Upper lobe of left lung (tissue), 6 donors: ENCODE measurements at regions not wholly inside any gene's neighbourhood (a gene's known extent, or its start where the extent isn't known, plus 50 kb on each side); places are given as distances from the start of the nearest gene placed in this dataset.
A peak's percentile ranks its signal among the peaks of the same experiment; 100 is the strongest.

ENCODE experiments used
- ATAC-seq, 2 donors: fragments of 200-7000 bp; cut with Tn5 transposase; one replicate each; pipeline ENCODE4 v1.9.1; 2022; ENCODE audit warnings: mild to moderate bottlenecking in 2 of 2, moderate library complexity in 2 of 2; ENCODE audit not compliant: low FRiP score in 2 of 2
- DNase-seq, 2 donors: peaks; one replicate each; pipeline ENCODE4 v3.0.0-alpha.2; 2019 to 2020
- H3K27ac ChIP-seq, 4 donors: fragments of 200-600 bp; sonication (generic); one replicate each; pipeline ENCODE4 v1.5.1; 2016 to 2019
- H3K27me3 ChIP-seq, 4 donors: fragments of 200-600 bp; sonication (generic); one replicate each; pipeline ENCODE4 v1.5.1; 2017 to 2019
- H3K36me3 ChIP-seq, 4 donors: fragments of 200-600 bp; sonication (generic); one replicate each; pipeline ENCODE4 v1.5.1; 2016 to 2019
- H3K4me1 ChIP-seq, 4 donors: fragments of 200-600 bp; sonication (generic); one replicate each; pipeline ENCODE4 v1.5.1; 2018 to 2019
- H3K4me3 ChIP-seq, 4 donors: fragments of 200-600 bp; sonication (generic); one replicate each; pipeline ENCODE4 v1.5.1; 2017 to 2019; ENCODE audit warnings: mild to moderate bottlenecking in 2 of 4, moderate library complexity in 1 of 4
- H3K9me3 ChIP-seq, 4 donors: fragments of 200-600 bp; sonication (generic); one replicate each; pipeline ENCODE4 v1.5.1; 2018 to 2019
- EP300 ChIP-seq, 4 donors: sonication (generic); formaldehyde crosslinking; IDR thresholded peaks; one replicate each; pipeline ENCODE4 v1.5.1; 2017; ENCODE audit warnings: antibody characterized with exemption in 4 of 4, control low read depth in 2 of 4
- POLR2A ChIP-seq, 4 donors: fragments of 450-650 bp; IDR thresholded peaks; one replicate each; pipeline ENCODE4 v1.5.1; 2016 to 2017; ENCODE audit warnings: antibody characterized with exemption in 4 of 4, mild to moderate bottlenecking in 2 of 4
- POLR2AphosphoS5 ChIP-seq, 2 donors: sonication (generic); formaldehyde crosslinking; IDR thresholded peaks; one replicate each; pipeline ENCODE4 v1.5.1; 2017; ENCODE audit warnings: antibody characterized with exemption in 2 of 2
- WGBS, 2 donors: methylation state at CpG; one replicate each; pipeline ENCODE4 v1.1.5; 2017 to 2018; 5-methylcytosine and 5-hydroxymethylcytosine counted together
- TF ChIP-seq, protein P1 (sequence below), 6 experiments: fragments of 450-650 bp in 4 of 6; fragments of 200-600 bp in 2 of 6; sonication (generic) in 2 of 6; IDR thresholded peaks; one replicate each; pipeline ENCODE4 v1.5.1; 2016 to 2019; ENCODE audit warnings: antibody characterized with exemption in 6 of 6
- donor health status: DM: no; HTN: no; CAD: no; lungs with moderate emphysema.
- donor health status: DM: no; HTN: yes; CAD: no; lungs with severe emphysema.

DNA sequence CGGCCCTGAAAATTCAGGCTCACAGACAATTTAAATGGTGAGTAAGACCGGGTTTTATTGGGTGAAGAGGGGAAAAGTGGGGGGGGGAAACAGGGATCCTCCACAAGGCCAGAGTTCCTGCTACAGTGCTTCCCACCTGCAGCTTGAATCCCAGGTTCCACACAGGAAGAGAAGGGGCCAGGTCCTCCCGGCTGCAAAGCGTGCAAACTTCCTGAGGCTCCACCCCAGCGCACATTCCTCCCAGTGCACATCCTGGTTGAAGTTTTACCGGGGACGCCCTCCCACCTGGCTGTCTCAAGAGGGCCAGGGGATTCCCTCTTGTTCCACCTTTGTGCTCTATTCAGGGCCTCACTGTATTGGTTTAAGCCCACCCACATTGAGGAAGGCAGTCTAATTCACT lies 347.7 kb upstream of the REG3G start:
- H3K27ac ChIP-seq = no peak overlapping the region
- H3K36me3 ChIP-seq = no peaks in the 10 kb centered on the region
- WGBS, 2 donors = 55 to 73% methylated on average over 5 to 7 of the region's 7 CpGs
- no peaks in the 10 kb centered on the region for H3K9me3 ChIP-seq
- H3K27me3 ChIP-seq = no peaks in the 10 kb centered on the region
- ATAC-seq (no peak), DNase-seq (no peak)
- TF ChIP-seq, protein P1, sequence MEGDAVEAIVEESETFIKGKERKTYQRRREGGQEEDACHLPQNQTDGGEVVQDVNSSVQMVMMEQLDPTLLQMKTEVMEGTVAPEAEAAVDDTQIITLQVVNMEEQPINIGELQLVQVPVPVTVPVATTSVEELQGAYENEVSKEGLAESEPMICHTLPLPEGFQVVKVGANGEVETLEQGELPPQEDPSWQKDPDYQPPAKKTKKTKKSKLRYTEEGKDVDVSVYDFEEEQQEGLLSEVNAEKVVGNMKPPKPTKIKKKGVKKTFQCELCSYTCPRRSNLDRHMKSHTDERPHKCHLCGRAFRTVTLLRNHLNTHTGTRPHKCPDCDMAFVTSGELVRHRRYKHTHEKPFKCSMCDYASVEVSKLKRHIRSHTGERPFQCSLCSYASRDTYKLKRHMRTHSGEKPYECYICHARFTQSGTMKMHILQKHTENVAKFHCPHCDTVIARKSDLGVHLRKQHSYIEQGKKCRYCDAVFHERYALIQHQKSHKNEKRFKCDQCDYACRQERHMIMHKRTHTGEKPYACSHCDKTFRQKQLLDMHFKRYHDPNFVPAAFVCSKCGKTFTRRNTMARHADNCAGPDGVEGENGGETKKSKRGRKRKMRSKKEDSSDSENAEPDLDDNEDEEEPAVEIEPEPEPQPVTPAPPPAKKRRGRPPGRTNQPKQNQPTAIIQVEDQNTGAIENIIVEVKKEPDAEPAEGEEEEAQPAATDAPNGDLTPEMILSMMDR (IDR thresholded peaks at IDR 0.05) = no peak
- TF ChIP-seq POLR2AphosphoS5 (IDR thresholded peaks at IDR 0.05) = no peak
- H3K4me1 ChIP-seq = no peaks in the 10 kb centered on the region
- H3K4me3 ChIP-seq = no peak overlapping the region

DNA sequence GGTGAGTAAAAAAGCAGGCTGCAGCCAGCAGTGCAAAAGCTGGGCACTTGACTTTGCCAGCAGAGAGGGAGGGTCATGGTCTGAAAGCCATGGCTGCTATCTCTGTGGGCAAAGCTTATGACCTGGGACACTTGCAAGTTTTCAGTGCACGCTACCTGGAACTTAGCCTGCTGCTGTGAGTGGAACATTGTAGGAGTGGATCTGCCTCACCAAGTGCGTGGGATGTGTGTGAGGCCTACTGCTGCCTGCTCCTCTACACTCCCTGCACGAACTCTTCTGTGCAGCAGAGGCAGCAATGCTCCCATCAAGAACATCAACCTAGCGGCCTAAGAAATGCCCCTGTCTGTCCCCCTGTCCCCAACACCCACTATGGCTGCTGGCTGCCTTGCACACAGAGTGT lies 344.1 kb upstream of the REG3G start:
- ATAC-seq (peak in 1 of 2 donors; percentile 46), DNase-seq (no peak)
- no peaks in the 10 kb centered on the region for H3K9me3 ChIP-seq
- 72 to 87% methylated on average over 4 of the region's 4 CpGs for WGBS, 2 donors
- H3K4me1 ChIP-seq = no peaks in the 10 kb centered on the region
- no peak overlapping the region for H3K27ac ChIP-seq
- no peaks in the 10 kb centered on the region for H3K36me3 ChIP-seq
- TF ChIP-seq POLR2AphosphoS5 (IDR thresholded peaks at IDR 0.05) (no peak), EP300 (IDR thresholded peaks at IDR 0.05) (no peak), POLR2A (IDR thresholded peaks at IDR 0.05) (no peak)
- TF ChIP-seq, protein P1 (IDR thresholded peaks at IDR 0.05) = no peak
- H3K27me3 ChIP-seq = no peaks in the 10 kb centered on the region
- no peak overlapping the region for H3K4me3 ChIP-seq

DNA sequence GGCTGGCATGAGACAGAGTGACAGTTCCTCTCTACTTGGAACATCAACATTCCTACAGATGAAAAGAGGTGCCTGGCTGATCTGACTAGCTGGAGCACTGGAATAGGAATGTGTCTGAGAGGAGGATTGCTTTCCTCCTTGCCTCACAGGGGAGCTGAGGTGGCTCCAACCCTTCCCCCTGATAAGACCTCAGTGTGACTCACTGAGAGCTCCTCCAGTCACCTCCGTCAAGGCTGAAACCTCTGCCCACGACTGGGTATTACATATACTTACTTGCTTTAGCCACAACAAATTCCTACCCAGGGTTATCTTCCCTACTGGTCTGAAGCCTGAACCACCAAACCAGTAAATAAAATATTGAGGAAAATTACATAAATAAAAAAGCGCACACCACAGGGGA lies 342.7 kb upstream of the REG3G start:
- WGBS, 2 donors = 83 to 96% methylated on average over 3 of the region's 3 CpGs
- no peak overlapping the region for H3K27ac ChIP-seq
- H3K27me3 ChIP-seq = no peaks in the 10 kb centered on the region
- TF ChIP-seq EP300 (IDR thresholded peaks at IDR 0.05) (no peak), POLR2A (IDR thresholded peaks at IDR 0.05) (no peak), POLR2AphosphoS5 (IDR thresholded peaks at IDR 0.05) (no peak)
- TF ChIP-seq, protein P1 (IDR thresholded peaks at IDR 0.05) = no peak
- ATAC-seq (no peak), DNase-seq (no peak)
- no peaks in the 10 kb centered on the region for H3K9me3 ChIP-seq
- H3K36me3 ChIP-seq = no peaks in the 10 kb centered on the region
- no peaks in the 10 kb centered on the region for H3K4me1 ChIP-seq
- no peak overlapping the region for H3K4me3 ChIP-seq

DNA sequence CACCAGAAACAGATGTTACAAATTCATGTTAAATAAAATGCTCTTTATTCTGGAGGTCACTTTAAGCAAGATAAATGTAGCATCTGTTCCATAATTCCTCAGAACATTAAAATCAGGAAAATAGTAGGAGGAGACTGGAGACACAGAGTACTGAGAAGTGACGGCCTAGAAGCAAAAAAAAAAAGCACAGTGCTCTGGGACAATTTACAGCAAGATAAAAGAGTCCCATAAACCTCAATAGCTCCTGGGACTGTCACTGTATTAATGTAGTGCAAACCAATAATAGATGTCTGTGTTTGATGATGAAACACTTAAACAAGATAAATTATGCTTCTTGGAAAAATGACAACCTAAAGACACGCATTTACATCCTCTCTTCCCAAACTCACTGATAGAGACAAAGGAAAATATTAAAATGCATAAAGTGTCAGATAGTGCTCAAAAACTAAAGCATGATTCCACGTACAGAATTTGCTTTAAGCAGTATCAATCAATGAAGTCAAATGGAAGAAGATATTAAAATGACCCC lies 338.8 kb upstream of the REG3G start:
- Histone ChIP-seq H3K4me1 (no peaks in the 10 kb centered on the region), H3K4me3 (no peak overlapping the region), H3K36me3 (no peaks in the 10 kb centered on the region), H3K9me3 (no peaks in the 10 kb centered on the region), H3K27ac (no peak overlapping the region), H3K27me3 (no peaks in the 10 kb centered on the region)
- TF ChIP-seq POLR2AphosphoS5 (IDR thresholded peaks at IDR 0.05) = no peak
- no peak for TF ChIP-seq EP300 (IDR thresholded peaks at IDR 0.05)
- TF ChIP-seq, protein P1 (IDR thresholded peaks at IDR 0.05) = no peak
- TF ChIP-seq POLR2A (IDR thresholded peaks at IDR 0.05) = no peak
- ATAC-seq (no peak), DNase-seq (no peak)
- WGBS, 2 donors = 61 to 70% methylated on average over 3 of the region's 3 CpGs

DNA sequence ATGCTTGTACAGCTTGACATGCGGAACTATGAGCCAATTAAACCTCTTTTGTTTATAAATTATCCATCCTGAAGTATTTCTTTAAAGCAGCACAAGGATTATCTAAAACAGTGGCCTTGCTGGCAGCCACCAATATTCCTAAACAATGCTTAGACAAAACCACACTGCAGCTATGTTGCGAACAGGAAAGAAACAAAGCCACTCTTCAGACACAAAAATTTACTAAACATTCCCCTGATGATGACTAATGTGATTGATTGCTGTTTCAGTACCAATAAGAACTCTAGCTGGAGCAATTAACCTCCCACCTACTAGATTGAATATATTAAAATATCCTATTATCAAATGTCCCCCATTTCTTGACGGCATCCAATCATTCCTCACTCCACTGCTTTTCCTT lies 325.8 kb upstream of the REG3G start:
- no peaks in the 10 kb centered on the region for H3K36me3 ChIP-seq
- DNase-seq = no peak
- WGBS, 2 donors = 56 to 66% methylated on average over 3 of the region's 3 CpGs
- no peaks in the 10 kb centered on the region for H3K4me1 ChIP-seq
- no peak for TF ChIP-seq POLR2A (IDR thresholded peaks at IDR 0.05)
- no peak overlapping the region for H3K27ac ChIP-seq
- no peaks in the 10 kb centered on the region for H3K27me3 ChIP-seq
- ATAC-seq = no peak
- no peak overlapping the region for H3K4me3 ChIP-seq
- peaks cover 0 to 3% (median 0%) of the 10 kb centered on the region in 4 donors for H3K9me3 ChIP-seq
